GM12875 (cell line): ENCODE measurements at regions not wholly inside any gene's neighbourhood (a gene's known extent, or its start where the extent isn't known, plus 50 kb on each side); places are given as distances from the start of the nearest gene placed in this dataset.

ENCODE experiments used
- H3K4me3 ChIP-seq: one replicate; pipeline ENCODE4 v1.5.1; 2011; ENCODE audit warnings: low read depth, low read length, control low read depth
- CTCF ChIP-seq: IDR thresholded peaks from 2 replicates; pipeline ENCODE4 v1.5.1; 2011; ENCODE audit warnings: low read depth, mild to moderate bottlenecking, control low read depth, inconsistent platforms, low read length, moderate library complexity, borderline replicate concordance; ENCODE audit not compliant: insufficient read depth

DNA sequence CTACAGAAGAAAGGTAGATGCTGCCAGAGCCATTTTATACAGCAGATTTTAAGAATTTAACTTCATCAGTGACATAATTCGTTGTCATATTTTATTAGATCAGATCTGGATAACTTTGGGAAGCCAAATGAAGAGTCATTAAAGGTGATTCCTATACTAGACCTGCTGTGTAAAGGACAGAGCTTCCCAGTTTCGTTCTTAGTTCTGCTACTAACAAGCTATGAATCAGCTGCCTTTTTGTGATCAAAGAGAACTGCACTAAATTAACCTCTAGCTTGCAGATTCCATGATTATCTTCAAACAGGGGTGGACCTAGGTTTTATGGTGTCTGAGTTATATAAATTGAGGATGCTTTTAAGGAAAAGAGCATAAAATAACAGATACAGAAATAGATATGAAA, 926.5 kb upstream of the ACVR2A start:
- no peak for TF ChIP-seq CTCF
- H3K4me3 ChIP-seq, result no peak overlapping the region

DNA sequence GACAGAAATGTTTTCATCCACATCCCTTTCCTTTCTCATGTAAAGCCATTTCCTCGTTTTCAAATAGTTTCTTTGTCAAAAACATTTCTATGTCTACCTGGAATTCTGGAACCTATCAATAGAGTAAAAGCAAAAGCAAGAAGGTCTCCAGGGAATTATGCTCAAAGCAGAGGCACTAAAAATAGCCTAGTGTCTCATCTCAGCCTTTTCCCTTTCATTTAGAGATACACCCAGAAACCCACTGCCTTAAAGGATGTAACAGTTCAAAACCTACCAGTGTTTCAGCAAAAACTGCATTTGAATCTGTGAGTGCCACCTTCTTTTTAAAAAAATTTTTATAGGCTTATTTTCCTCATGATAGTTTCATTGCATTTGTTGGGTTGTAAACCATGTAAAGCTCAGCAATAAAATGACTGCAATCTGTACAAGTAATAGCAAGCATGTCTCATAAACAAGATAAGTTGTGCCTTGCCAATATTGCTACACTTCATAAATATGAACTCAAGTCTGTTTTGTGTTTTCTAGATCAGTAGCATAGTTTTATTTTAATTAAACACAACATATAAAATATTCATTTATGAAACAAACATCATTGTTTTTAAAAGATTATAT, 927.3 kb upstream of the ACVR2A start:
- no peak overlapping the region for H3K4me3 ChIP-seq
- TF ChIP-seq CTCF, result no peak

DNA sequence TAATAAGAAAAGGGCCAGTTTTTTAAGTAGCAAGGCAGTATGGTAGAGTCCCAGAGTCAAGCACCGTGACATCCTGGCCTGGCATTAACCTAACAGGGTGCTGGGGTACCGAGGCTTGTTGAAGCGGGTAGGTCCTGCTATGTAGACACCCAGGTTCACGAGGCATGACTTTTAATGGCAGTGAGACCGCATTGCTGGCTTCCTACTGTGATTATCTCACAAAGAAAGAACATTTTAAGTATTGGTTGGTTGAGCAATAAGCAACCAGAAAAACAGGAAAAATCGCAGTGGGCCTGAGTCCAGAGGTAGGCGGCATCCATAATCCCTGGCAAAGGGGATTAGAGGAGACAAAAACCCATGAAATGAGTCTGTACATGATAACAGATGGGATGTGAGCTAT, 927.9 kb upstream of the ACVR2A start:
- H3K4me3 ChIP-seq, result no peak overlapping the region
- no peak for TF ChIP-seq CTCF

- TF ChIP-seq CTCF, result no peak
- H3K4me3 ChIP-seq, result no peak overlapping the region
Measured at GRCh38 chr2:146913476-146913875, 931.4 kb upstream of the ACVR2A start.

GRCh38 chr2:146912536-146912935, 932.3 kb upstream of the ACVR2A start:
- H3K4me3 ChIP-seq, result no peak overlapping the region
- TF ChIP-seq CTCF, result no peak

DNA sequence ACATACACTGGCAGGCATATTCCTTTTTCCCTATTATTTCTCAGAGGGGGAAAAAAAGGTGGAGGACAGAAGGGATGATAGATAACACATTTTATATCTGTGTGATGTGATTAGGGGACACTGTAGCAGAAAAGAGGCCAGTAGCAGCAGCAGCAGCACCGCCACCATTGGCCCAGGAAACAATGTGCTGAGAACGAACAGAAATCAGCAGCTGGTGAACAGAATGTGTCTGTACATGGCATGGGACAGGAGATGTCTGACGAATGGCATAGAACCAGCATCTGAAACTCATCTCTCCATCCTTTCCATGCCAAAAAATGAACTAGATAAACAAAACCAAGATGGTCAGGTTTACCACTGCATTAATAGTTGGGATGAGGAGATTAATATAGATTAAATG, 936.1 kb upstream of the ACVR2A start:
- TF ChIP-seq CTCF, result no peak
- H3K4me3 ChIP-seq, result no peak overlapping the region

DNA sequence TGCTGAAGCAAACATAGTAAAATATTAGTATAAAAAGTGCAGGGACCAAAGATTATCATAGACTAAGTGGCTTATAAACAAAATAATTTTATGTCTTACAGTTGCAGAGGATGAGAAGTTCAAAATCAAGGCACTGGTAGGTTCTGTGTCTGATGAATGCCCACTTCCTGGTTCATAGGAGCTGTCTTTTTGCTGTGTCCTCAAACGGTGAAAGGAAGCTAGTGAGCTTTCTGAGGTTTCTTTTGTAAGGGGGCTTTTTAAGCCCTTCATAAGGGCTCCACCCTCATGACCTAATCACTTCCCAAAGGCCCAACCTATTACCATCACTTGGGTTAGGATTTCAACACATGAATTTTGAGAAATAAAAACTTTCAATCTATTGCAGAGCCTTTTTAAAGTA, 946.7 kb upstream of the ACVR2A start:
- no peak overlapping the region for H3K4me3 ChIP-seq
- no peak for TF ChIP-seq CTCF
